Stimulated activated CD4-positive, alpha-beta T cell treated with anti-CD3 and anti-CD28 coated beads, Interleukin-1b, Interleukin-23, amount 100 ng/mL, for 4 hours (primary cell): ENCODE measurements at regions not wholly inside any gene's neighbourhood (a gene's known extent, or its start where the extent isn't known, plus 50 kb on each side); places are given as distances from the start of the nearest gene placed in this dataset.
"Not testable (repeated sequence)": the region's sequence is repeated elsewhere in the genome, so short reads cannot be mapped to it uniquely, and the experiment has no call there.

Experiments
- DNase-seq, 2 donors: peaks; one replicate each; pipeline ENCODE4 v3.0.0-alpha.2; 2020; ENCODE audit warnings: low read depth in 2 of 2

DNA sequence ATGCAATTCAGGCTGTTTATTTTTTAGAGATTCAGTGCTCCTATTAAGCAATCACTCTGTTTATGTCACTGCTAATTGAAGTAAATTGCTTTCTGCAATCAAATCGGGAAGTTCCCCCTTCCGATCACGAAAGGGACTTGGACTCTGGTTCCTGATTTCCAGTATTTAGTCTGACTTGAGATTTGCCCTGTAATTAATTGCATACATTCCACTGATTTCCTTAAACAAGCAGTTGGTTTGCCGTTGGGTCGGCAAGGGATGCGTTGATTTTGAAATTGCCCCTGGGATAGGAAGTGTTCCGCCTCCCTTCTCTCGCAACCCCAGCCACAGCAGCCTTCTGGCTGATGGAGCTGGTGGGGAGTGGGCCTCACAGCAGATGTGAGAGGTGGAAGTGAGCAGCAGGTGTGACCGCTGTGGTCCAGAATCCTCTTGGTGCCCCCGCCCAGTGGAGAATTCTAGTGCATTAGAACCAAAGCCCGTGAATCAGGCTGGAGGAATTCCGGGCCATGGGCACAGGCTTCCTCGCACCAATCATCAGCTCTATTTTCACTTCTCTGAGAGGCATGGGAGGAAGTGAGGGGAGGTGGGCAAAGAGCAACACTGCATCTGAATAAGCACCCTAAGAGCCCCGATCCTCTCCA is 102.5 kb downstream of the SPRY4 start:
- DNase-seq, result no peak

DNA sequence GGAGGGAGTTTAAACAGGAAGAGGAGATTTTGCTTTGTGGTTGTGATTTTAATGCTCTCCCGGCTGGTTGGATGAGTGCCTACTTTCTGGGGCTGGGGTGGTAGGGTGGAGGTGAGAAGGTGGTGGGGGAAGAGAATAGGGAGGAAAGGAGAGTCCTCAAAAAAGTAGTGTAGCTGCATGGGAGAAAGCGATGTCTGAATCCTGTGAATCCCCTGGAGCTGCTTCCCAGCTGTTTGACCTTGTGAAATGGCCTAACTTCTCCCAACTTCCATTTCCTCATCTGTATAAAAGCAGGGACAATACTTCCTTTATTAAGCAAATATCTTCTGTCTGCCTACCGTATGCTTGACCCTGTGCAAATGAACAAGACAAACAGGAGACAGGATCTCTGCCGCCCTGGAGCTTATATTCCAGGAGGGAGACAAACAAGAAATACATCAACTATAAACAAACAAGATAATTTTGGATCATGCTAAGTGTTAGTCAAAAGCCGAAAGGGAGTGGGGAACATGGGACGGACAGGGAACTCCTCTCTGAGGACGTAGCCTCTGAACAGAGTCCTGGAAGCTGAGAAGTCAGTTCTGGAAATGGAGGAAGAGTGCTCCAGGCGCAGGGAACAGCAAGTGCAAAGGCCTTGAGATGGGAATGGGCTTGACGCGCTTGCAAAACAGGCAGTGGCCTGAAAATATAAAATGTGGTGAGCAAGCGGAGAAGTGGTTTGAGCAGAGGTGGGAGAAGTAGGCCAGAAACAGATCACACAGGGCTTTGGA is 103.5 kb downstream of the SPRY4 start:
- DNase-seq, result no peak

DNA sequence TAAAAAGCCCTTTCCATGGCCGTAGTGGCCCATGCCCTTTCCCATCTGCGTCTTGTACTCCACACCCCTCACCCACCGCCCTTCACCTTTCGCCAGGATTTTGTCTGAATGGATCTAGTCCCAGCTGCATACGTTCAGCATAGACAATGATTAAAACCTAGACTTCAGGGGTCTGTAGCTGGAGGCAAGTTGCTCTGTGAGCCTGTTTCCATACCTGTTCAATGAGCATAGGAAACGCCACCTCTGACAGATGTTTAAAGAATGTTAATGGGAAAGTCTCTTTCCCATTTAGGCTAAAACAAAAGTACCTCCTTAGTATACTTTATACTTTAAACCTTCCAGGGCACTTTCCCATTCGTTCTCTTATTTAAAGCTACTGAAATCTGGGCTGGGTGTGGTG is 105.7 kb downstream of the SPRY4 start:
- DNase-seq, result no peak

DNA sequence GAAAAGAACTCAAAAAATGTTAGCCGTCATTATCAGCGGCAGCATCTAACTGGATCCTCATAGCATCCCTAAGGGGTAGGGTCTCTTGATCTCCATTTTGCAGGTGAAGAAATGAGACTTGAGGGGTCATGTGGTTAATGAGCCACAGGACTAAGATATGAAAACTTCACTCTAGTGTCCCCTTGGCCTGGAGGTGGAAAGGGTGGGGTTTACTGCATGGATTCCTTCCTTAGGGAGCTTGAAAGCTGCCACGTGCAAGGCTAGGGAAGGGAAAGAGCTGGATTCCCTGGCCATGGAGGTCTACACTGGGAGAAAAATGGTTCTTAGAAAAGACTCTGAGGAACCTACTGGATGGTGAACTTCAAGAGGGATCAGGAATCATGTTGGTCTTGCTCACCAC is 107.9 kb downstream of the SPRY4 start:
- DNase-seq, result no peak

DNA sequence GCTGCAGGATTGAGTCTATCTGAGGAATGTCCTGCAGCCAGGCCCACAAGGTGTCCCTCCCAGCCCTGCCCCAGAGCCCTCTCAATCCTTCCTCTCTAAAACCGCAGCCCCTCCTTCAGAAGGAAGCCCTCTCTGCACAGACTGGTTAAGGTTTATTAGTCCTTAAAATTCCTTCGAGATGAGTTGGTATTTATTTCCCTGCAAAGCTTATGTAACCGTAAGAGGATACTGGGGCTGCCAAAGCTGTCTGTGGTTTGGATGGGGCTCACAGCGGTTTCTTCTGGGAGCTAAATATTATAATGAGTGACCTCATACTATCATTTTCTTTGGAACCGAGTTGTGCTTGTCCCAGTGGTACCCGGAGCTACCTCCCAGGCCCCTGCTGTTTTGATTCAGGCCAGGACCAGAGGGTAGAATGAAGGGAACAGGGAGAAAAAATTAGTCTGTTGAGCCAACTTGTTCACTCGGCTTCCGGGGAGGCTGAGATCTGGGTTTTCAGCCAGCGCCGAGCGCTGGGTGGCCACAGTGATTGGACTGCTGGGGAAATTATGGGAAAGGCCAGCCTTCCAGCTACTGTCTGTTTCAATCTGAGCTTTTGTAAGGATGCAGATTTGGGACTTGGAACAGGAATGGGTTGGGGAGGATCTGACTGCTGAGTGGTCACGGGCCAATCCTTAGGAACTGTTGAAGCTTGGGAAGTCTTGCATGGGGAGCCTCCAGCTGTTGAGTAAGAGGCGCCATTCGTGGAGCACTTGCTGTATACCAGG is 107.5 kb downstream of the NDFIP1 start:
- DNase-seq, result no peak

DNA sequence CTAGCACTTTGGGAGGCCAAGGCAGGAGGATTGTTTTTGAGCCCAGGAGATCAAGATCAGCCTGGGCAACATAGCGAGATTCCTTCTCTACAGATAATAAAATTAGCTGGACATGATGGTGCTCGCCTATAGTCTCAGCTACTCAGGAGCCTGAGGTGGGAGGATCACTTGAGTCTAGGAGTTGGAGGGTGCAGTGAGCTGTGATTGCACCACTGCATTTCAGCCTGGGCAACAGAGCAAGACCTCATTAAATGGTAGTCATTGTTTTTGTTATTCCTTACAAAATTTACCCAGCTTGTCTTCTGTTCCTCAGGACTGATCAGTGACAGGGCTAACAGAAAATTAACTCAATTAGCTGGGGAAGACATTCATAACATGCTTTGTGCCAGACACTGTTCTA is 104.5 kb downstream of the NDFIP1 start:
- DNase-seq, result no peak

DNA sequence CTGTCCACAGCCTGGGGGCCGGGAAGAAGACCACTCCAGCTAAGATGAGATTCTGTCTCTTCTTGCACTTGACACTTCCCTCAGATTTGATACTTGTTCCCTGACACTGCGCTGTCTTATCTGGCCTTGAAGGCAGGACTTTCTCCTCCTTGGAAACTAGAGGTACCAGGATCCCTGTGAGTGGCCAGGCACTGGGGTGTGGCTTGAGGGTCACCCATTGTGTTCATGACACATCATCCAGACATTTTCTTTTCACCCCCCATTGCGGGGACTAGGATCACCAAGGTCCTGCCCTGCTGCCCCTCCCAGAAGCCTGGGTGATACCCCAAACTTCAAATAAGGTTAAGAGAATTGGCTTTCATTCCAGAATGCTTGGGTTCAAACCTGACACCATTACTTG is 103.3 kb downstream of the NDFIP1 start:
- no peak for DNase-seq

DNA sequence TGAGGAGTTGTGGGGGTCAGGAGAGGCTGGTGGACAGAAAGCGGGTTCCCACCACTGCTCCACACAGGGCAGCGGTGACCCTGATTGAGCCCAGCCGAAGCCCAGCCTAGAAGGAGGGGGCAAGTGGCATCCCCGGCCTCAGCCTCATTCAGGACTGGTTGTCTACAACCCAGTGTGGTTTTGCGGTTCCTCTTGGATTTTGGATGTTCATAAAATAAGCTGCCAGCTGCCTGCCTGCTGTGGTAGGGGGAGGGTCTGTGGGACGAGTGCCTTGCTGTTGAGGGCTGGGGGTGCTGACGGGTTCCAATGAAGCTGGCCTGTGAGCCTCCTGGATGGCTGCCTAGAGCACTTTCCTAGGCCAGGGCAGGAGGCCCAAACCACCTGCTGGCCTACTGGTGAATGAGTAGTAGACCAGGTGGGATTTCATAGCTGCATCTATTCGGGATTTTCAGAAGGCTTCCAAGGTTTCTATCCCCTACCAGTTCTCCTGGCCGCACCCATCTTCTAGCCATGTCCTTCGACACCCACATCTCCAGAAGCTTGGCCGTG is 102.4 kb downstream of the NDFIP1 start:
- no peak for DNase-seq

DNA sequence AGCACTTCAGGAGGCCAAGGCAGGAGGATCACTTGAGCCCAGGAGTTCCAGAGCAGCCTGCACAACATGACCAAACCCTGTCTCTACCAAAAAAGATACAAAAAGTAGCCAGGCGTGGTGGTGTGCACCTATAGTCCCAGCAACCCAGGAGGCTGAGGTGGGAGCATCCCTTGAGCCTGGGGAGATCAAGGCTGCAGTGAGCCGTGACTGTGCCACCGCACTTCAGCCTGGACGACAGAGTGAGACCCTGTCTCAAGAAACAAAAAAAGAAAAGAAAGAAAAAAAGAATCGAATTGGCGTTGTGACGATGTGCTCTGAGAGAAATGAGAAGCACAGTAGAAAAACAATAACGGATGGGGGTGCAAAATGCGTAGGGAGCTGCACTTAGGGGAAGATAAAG is 101.4 kb downstream of the NDFIP1 start:
- no peak for DNase-seq

DNA sequence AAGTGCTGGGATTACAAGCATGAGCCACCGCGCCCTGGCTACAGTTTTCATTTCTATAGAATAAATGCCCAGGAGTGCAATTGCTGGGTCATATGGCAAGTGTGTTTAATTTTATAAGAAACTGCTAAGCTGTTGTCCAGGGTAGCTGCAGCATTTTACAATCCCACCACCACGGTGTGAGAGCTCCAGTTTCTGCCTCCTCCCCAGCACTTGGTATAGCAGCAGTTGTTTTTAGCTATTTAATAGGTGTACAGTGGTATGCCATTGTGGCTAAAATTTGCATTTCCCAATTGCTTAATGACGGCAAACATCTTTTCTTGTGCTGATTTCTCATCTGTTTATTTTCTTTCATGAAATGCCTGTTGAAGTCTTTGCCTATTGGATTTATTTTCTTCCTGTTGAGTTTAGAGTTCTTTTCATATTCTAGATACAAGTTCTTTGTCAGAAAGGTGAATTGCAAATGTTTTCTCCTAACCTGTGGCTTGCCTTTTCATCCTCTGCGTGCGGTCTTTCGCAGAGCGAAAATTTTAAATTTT is 100.3 kb downstream of the NDFIP1 start:
- no peak for DNase-seq

DNA sequence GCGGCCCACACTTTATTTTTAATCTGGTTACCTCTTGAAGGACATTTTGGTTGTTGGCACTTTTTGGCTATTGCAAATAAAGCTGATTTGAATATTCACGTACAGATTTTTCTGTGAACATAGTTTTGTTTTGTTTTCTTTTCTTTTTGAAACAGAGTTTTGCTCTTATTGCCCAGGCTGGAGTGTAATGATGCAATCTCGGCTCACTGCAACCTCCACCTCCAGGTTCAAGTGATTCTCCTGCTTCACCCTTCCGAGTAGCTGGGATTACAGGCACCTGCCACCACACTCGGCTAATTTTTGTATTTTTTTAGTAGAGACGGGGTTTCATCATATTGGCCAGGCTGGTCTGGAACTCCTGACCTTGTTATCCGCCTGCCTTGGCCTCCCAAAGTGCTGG is 99.7 kb downstream of the NDFIP1 start:
- not testable (repeated sequence) for DNase-seq

DNA sequence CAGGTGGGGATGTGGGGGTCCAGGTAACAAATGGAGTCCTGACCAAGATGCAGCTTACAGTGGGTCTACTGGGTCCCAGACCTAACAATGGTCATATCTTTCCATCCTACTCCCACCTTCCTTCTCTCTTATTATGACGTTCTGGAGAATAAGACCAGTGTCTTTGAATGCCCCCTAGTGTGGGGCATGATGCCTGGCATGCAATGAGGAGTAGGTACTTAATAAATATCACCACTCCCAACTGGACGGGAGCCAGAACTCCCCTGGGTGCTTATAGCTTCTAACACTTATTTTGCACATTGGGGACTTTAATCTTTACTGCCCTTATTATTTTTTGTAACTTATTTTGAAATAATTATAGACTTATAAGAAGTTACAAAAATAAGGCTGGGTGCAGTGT is 98.2 kb downstream of the NDFIP1 start:
- DNase-seq, result no peak

DNA sequence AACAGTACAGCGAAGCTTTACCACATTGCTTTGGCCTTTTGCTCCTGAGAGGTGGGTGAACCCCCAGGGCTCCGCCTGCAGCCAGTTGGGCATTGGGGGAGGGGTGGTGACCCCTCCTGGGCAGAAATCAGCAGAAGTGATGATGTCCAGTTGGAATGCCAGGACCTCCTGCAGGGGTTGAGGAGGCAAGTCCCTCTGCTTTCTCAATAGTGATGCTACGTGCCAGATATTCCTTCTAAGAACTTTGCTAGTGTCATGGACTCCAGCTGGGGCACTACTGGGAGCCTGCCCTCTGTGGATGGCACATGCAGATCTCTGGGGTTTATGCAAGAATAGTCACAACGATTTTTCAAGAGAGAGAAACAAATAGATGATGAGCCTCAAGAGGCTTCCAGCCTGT is 95.6 kb downstream of the NDFIP1 start:
- no peak for DNase-seq
